CD4-positive, alpha-beta T cell treated with Interleukin-2 at 100 ng/mL for 4 hours (primary cell): ENCODE measurements at regions not wholly inside any gene's neighbourhood (a gene's known extent, or its start where the extent isn't known, plus 50 kb on each side); places are given as distances from the start of the nearest gene placed in this dataset.
"Not testable (repeated sequence)": the region's sequence is repeated elsewhere in the genome, so short reads cannot be mapped to it uniquely, and the experiment has no call there.

Source experiments
- DNase-seq: peaks from one replicate; pipeline ENCODE4 v3.0.0-alpha.2; 2020; ENCODE audit warnings: low spot score

- DNase-seq, result no peak
These were observed 314.1 kb downstream of the SV2B start for GRCh38 chr15:91414124-91414523.

- DNase-seq, result not testable (repeated sequence)
These were observed 315.2 kb downstream of the SV2B start for GRCh38 chr15:91415258-91415657.

GRCh38 chr15:91420689-91421088 lies 320.6 kb downstream of the SV2B start:
- DNase-seq, result no peak

GRCh38 chr15:91422797-91423196 lies 322.7 kb downstream of the SV2B start:
- peak; percentile 57 for DNase-seq

GRCh38 chr15:91424001-91424400 lies 323.9 kb downstream of the SV2B start:
- no peak for DNase-seq

- peak; percentile 60 for DNase-seq
These were observed 326.4 kb downstream of the SV2B start for GRCh38 chr15:91426412-91426811.

- no peak for DNase-seq
These were observed 329.9 kb downstream of the SV2B start for GRCh38 chr15:91429973-91430372.

- DNase-seq, result no peak
These were observed 331.1 kb downstream of the SV2B start for GRCh38 chr15:91431041-91431715.

GRCh38 chr15:91435113-91435512 lies 335.1 kb downstream of the SV2B start:
- no peak for DNase-seq

GRCh38 chr15:91444656-91445055 lies 344.6 kb downstream of the SV2B start:
- no peak for DNase-seq

GRCh38 chr15:91445695-91446228 lies 345.7 kb downstream of the SV2B start:
- DNase-seq, result no peak

- peak; percentile 23 for DNase-seq
These were observed 348.1 kb downstream of the SV2B start for GRCh38 chr15:91447991-91448644.

GRCh38 chr15:91453376-91453775 lies 353.3 kb downstream of the SV2B start:
- peak; percentile 40 for DNase-seq

GRCh38 chr15:91456251-91456718 lies 356.2 kb downstream of the SV2B start:
- DNase-seq, result no peak

GRCh38 chr15:91456921-91457320 lies 356.9 kb downstream of the SV2B start:
- DNase-seq, result no peak

GRCh38 chr15:91461377-91461776 lies 361.3 kb downstream of the SV2B start:
- DNase-seq, result no peak

- DNase-seq, result no peak
These were observed 365.0 kb downstream of the SV2B start for GRCh38 chr15:91465086-91465485.

GRCh38 chr15:91465696-91466095 lies 365.6 kb downstream of the SV2B start:
- DNase-seq, result no peak

- DNase-seq, result peak; percentile 53
These were observed 369.0 kb downstream of the SV2B start for GRCh38 chr15:91468871-91469580.

GRCh38 chr15:91469632-91470567 lies 369.8 kb downstream of the SV2B start:
- peak; percentile 94 for DNase-seq

GRCh38 chr15:91471468-91471867 lies 371.4 kb downstream of the SV2B start:
- DNase-seq, result peak; percentile 27

- peak; percentile 81 for DNase-seq
These were observed 372.3 kb downstream of the SV2B start for GRCh38 chr15:91472316-91472756.
